Tibial artery (tissue), 4 donors: ENCODE measurements at regions not wholly inside any gene's neighbourhood (a gene's known extent, or its start where the extent isn't known, plus 50 kb on each side); places are given as distances from the start of the nearest gene placed in this dataset.

Experiments
- DNase-seq, 2 donors: peaks; one replicate each; pipeline ENCODE4 v3.0.0-alpha.2; 2019
- H3K27ac ChIP-seq, 2 donors: fragments of 200-600 bp; sonication (generic) in 1 of 2; 1 replicate in 1 of 2; 2 replicates in 1 of 2; pipeline ENCODE4 v1.5.1; 2018 to 2019; ENCODE audit warnings: mild to moderate bottlenecking in 1 of 2
- H3K27me3 ChIP-seq, 2 donors: fragments of 200-600 bp; sonication (generic) in 1 of 2; one replicate each; pipeline versions ENCODE4 v1.5.1 to v1.6.0; 2016 to 2019
- H3K36me3 ChIP-seq, 3 donors: fragments of 200-600 bp; sonication (generic) in 2 of 3; one replicate each; pipeline ENCODE4 v1.5.1; 2016 to 2019; ENCODE audit warnings: mild to moderate bottlenecking in 2 of 3
- H3K4me1 ChIP-seq, 4 donors: fragments of 200-600 bp; sonication (generic) in 2 of 4; 1 replicate in 3 of 4; 2 replicates in 1 of 4; pipeline ENCODE4 v1.5.1; 2016 to 2019
- H3K4me3 ChIP-seq, 2 donors: fragments of 200-600 bp; sonication (generic) in 1 of 2; 1 replicate in 1 of 2; 2 replicates in 1 of 2; pipeline ENCODE4 v1.5.1; 2018 to 2019; ENCODE audit warnings: mild to moderate bottlenecking in 2 of 2
- H3K9me3 ChIP-seq, 3 donors: fragments of 200-600 bp; sonication (generic) in 1 of 3; one replicate each; pipeline ENCODE4 v1.5.1; 2016 to 2019
- CTCF ChIP-seq, 2 experiments: fragments of 200-600 bp in 1 of 2; fragments of 450-650 bp in 1 of 2; IDR thresholded peaks; one replicate each; pipeline ENCODE4 v1.5.1; 2017 to 2019; ENCODE audit warnings: antibody characterized with exemption in 2 of 2, mild to moderate bottlenecking in 1 of 2, moderate library complexity in 1 of 2
- intact Hi-C: fragments of 100-400 bp; cut with DNase I; formaldehyde crosslinking; loops from one replicate; pipeline ENCODE4 v1.15.0; 2023; ENCODE audit warnings: low total_unique reads

GRCh38 chr12:68416350-68416749 lies 84.2 kb upstream of the MDM1 start:
- Histone ChIP-seq H3K27me3 (no peaks in the 10 kb centered on the region), H3K4me3 (no peak overlapping the region), H3K27ac (no peak overlapping the region), H3K4me1 (peaks cover 4 to 27% (median 7%) of the 10 kb centered on the region in 4 donors), H3K36me3 (no peaks in the 10 kb centered on the region), H3K9me3 (no peaks in the 10 kb centered on the region)
- no peak for DNase-seq
- no peak for TF ChIP-seq CTCF (IDR thresholded peaks at IDR 0.05)
- intact Hi-C loops = no loop called here

- Histone ChIP-seq H3K27me3 (no peaks in the 10 kb centered on the region), H3K27ac (no peak overlapping the region), H3K36me3 (no peaks in the 10 kb centered on the region), H3K4me3 (no peak overlapping the region), H3K4me1 (peaks cover 4 to 27% (median 7%) of the 10 kb centered on the region in 4 donors), H3K9me3 (no peaks in the 10 kb centered on the region)
- no peak for TF ChIP-seq CTCF (IDR thresholded peaks at IDR 0.05)
- intact Hi-C loops = no loop called here
- no peak for DNase-seq
Measured at GRCh38 chr12:68416826-68417225, 84.7 kb upstream of the MDM1 start.

GRCh38 chr12:68418137-68418460 lies 85.9 kb upstream of the MDM1 start:
- Histone ChIP-seq H3K27me3 (no peaks in the 10 kb centered on the region), H3K4me1 (peaks cover 4 to 27% (median 7%) of the 10 kb centered on the region in 4 donors), H3K36me3 (no peaks in the 10 kb centered on the region), H3K4me3 (no peak overlapping the region), H3K27ac (peak overlapping the region in 1 of 2 donors; percentile 43), H3K9me3 (no peaks in the 10 kb centered on the region)
- no peak for DNase-seq
- intact Hi-C loops = no loop called here
- TF ChIP-seq CTCF (IDR thresholded peaks at IDR 0.05) = no peak

GRCh38 chr12:68420225-68421010 lies 88.3 kb upstream of the MDM1 start:
- Histone ChIP-seq H3K27me3 (no peaks in the 10 kb centered on the region), H3K4me3 (peak overlapping the region in 1 of 2 donors; percentile 19), H3K27ac (peak overlapping the region; percentile 61 to 64), H3K9me3 (no peaks in the 10 kb centered on the region), H3K4me1 (peaks cover 4 to 27% (median 7%) of the 10 kb centered on the region in 4 donors), H3K36me3 (no peaks in the 10 kb centered on the region)
- TF ChIP-seq CTCF (IDR thresholded peaks at IDR 0.05) = no peak
- peak in 1 of 2 donors; percentile 67 for DNase-seq
- intact Hi-C loops = no loop called here

- Histone ChIP-seq H3K27me3 (no peaks in the 10 kb centered on the region), H3K4me1 (peaks cover 4 to 34% (median 7%) of the 10 kb centered on the region in 4 donors), H3K27ac (no peak overlapping the region), H3K4me3 (no peak overlapping the region), H3K36me3 (no peaks in the 10 kb centered on the region), H3K9me3 (no peaks in the 10 kb centered on the region)
- intact Hi-C loops = no loop called here
- DNase-seq = no peak
- TF ChIP-seq CTCF (IDR thresholded peaks at IDR 0.05) = no peak
Measured at GRCh38 chr12:68422159-68422558, 90.0 kb upstream of the MDM1 start.
